ENCODE measurements at regions not wholly inside any gene's neighbourhood (a gene's known extent, or its start where the extent isn't known, plus 50 kb on each side); places are given as distances from the start of the nearest gene placed in this dataset.

GRCh38 chr13:31968473-31968872 lies 63.1 kb upstream of the FRY start:
- Histone ChIP-seq H2BK20ac (ENCODE audit: low read depth, low read length, poor library complexity, severe bottlenecking) (no peak overlapping the region), H3K23me2 (ENCODE audit: insufficient read length, low read depth, low read length, poor library complexity, severe bottlenecking) (no peaks in the 10 kb centered on the region), H3K27ac (ENCODE audit: insufficient read length, low read depth, low read length) (no peak overlapping the region), H4K8ac (replicated peaks; ENCODE audit: insufficient read length, low read depth, low read length) (no peak overlapping the region), H4K91ac (ENCODE audit: insufficient read length, low read depth, low read length) (no peak overlapping the region), H2AK5ac (ENCODE audit: insufficient read length, low read length) (no peak overlapping the region), H2AFZ (ENCODE audit: low read length) (no peak overlapping the region), H3K4me1 (ENCODE audit: insufficient read depth, low read length) (no peaks in the 10 kb centered on the region), H3K79me2 (ENCODE audit: insufficient read depth, low read length) (no peaks in the 10 kb centered on the region; the same call in 1 of the 2 replicates), H3K27me3 (ENCODE audit: insufficient read depth, low read length) (no peaks in the 10 kb centered on the region), H2BK15ac (ENCODE audit: low read depth, low read length) (no peak overlapping the region), H2BK12ac (ENCODE audit: insufficient read length, low read depth, low read length) (no peak overlapping the region), H3K56ac (ENCODE audit: insufficient read length, low read depth, low read length) (no peak overlapping the region), H2BK120ac (ENCODE audit: low read depth, low read length, poor library complexity, severe bottlenecking) (no peak overlapping the region), H3K14ac (ENCODE audit: insufficient read depth, low read length) (no peak overlapping the region), H3K4me2 (ENCODE audit: insufficient read depth, insufficient read length, low read length) (no peak overlapping the region), H3K9ac (ENCODE audit: extremely low read depth, insufficient read length, low read length) (no peak overlapping the region), H3K9me3 (ENCODE audit: control insufficient read depth, low read depth, low read length) (no peaks in the 10 kb centered on the region), H2BK5ac (ENCODE audit: insufficient read length, low read length) (no peak overlapping the region), H3T11ph (ENCODE audit: low read length) (no peak overlapping the region), H4K5ac (ENCODE audit: insufficient read length, low read depth, low read length) (no peak overlapping the region), H3K79me1 (ENCODE audit: insufficient read depth, low read depth, low read length, poor library complexity, severe bottlenecking) (no peaks in the 10 kb centered on the region), H3K4ac (ENCODE audit: low read depth, low read length) (no peak overlapping the region), H3K23ac (ENCODE audit: insufficient read length, low read depth, low read length) (no peak overlapping the region), H3K18ac (ENCODE audit: insufficient read length, low read depth, low read length) (no peak overlapping the region), H4K20me1 (ENCODE audit: control insufficient read depth, insufficient read depth, insufficient read length) (no peaks in the 10 kb centered on the region)
- Mint-ChIP-seq H3K9me3 (peaks cover 9 to 12% of the 10 kb centered on the region in 2 experiments), H3K27ac (no peak overlapping the region), H3K27me3 (ENCODE audit: low read depth) (no peaks in the 10 kb centered on the region), H3K4me3 (no peak overlapping the region), H3K36me3 (ENCODE audit: insufficient read depth in 1 of 3, low read depth in 3 of 3) (peaks cover 0 to 12% (median 6%) of the 10 kb centered on the region in 3 experiments; a peak in 3 of 7 replicates), H3K4me1 (peaks cover 2% of the 10 kb centered on the region in 2 experiments; a peak in 3 of 4 replicates)
- TF ChIP-seq, protein P1, sequence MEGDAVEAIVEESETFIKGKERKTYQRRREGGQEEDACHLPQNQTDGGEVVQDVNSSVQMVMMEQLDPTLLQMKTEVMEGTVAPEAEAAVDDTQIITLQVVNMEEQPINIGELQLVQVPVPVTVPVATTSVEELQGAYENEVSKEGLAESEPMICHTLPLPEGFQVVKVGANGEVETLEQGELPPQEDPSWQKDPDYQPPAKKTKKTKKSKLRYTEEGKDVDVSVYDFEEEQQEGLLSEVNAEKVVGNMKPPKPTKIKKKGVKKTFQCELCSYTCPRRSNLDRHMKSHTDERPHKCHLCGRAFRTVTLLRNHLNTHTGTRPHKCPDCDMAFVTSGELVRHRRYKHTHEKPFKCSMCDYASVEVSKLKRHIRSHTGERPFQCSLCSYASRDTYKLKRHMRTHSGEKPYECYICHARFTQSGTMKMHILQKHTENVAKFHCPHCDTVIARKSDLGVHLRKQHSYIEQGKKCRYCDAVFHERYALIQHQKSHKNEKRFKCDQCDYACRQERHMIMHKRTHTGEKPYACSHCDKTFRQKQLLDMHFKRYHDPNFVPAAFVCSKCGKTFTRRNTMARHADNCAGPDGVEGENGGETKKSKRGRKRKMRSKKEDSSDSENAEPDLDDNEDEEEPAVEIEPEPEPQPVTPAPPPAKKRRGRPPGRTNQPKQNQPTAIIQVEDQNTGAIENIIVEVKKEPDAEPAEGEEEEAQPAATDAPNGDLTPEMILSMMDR (conservative IDR thresholded peaks at IDR 0.05), result no peak
- no peak for DNase-seq
- no CpG with 5 or more reads among the region's 3 CpGs for WGBS (ENCODE audit: extremely low coverage, insufficient read length, low lambda C conversion rate)
